Activated CD8-positive, alpha-beta T cell treated with anti-CD3 and anti-CD28 coated beads for 36 hours (primary cell): ENCODE measurements at regions not wholly inside any gene's neighbourhood (a gene's known extent, or its start where the extent isn't known, plus 50 kb on each side); places are given as distances from the start of the nearest gene placed in this dataset.

ENCODE experiments used
- ATAC-seq: fragments of 200-7000 bp; cut with Tn5 transposase; one replicate; pipeline ENCODE4 v1.10.0; 2021; ENCODE audit warnings: mild to moderate bottlenecking, moderate library complexity
- CTCF ChIA-PET: fragments of 350-600 bp; sonication (Branson Sonifier 250); formaldehyde crosslinking; loops from one replicate; lab custom pipeline; 2021; ENCODE audit warnings: antibody characterized with exemption; lab: Charles Lee
- POLR2A ChIA-PET: fragments of 350-600 bp; sonication (Branson Sonifier 250); formaldehyde crosslinking; loops from one replicate; lab custom pipeline; 2021; ENCODE audit warnings: antibody characterized with exemption; lab: Charles Lee
- DNase-seq: peaks from one replicate; pipeline ENCODE4 v3.0.0-alpha.2; 2020
- H3K27ac Mint-ChIP-seq: one replicate; pipeline ENCODE4 v1.8.0; 2021; ENCODE audit warnings: mild to moderate bottlenecking, mixed read lengths
- H3K27me3 Mint-ChIP-seq: one replicate; pipeline ENCODE4 v1.8.0; 2021; ENCODE audit warnings: mixed read lengths
- H3K36me3 Mint-ChIP-seq: one replicate; pipeline ENCODE4 v1.8.0; 2021; ENCODE audit warnings: low read depth, mixed read lengths
- H3K4me1 Mint-ChIP-seq: one replicate; pipeline ENCODE4 v1.8.0; 2021; ENCODE audit warnings: low read depth, mixed read lengths
- H3K4me3 Mint-ChIP-seq: one replicate; pipeline ENCODE4 v1.8.0; 2021; ENCODE audit warnings: mild to moderate bottlenecking, moderate library complexity, mixed read lengths
- H3K9me3 Mint-ChIP-seq: one replicate; pipeline ENCODE4 v1.8.0; 2021; ENCODE audit warnings: mixed read lengths
- CTCF ChIP-seq: fragments of 200-600 bp; IDR thresholded peaks from one replicate; pipeline ENCODE4 v1.8.0; 2022; ENCODE audit warnings: antibody characterized with exemption, mild to moderate bottlenecking
- intact Hi-C: fragments of 100-400 bp; cut with micrococcal nuclease; formaldehyde crosslinking; loops from one replicate; pipeline ENCODE4 v1.10.0; 2022

- CTCF ChIA-PET, result no interaction called here
- POLR2A ChIA-PET, result no interaction called here
Observed at GRCh38 chr16:49183911-49184310, 97.7 kb downstream of the CBLN1 start.

DNA sequence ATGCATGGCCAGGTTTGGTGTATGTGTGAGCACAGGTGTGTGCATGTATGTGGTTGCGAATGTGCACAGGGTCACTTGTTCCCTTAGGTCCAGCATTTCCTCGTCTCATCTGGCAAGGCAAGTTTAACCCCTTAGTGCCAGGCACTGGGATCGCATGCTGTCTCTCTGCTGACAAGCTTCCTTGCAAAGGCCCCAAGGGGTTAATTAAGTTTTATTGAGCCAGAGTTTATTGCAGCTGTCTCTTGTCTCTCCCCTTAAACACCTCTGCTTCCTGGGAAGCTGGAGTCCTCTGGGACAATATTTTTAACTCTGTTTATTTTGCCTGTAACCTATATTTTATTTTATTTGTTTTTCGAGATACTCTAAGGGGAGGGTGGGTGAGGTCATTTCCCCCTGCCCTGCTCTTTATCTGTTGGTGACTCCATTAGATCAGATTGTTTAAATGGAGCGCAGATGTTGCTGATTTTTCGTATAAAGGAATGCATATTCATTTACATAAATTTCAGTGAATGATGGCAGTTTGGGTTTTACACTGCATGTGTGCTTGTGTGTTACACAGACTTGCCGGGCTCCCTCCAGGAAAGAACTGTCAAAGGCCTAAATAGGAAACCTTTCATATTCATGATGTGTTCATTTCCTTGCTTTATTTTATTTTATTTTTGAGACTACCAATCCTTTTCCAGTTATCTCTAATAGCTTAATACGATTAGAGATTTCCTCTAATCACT is 99.7 kb downstream of the CBLN1 start:
- no peak for DNase-seq
- intact Hi-C loops, result no loop called here
- ChIA-PET POLR2A (interaction anchor here (0.6 kb wide), 1 partner anchor 30 kb away, joined by 3 read pairs; no protein-coding TSS in a partner anchor), CTCF (no interaction called here)
- no peaks in the 10 kb centered on the region for H3K4me1 Mint-ChIP-seq
- H3K36me3 Mint-ChIP-seq, result no peaks in the 10 kb centered on the region
- H3K27me3 Mint-ChIP-seq, result peaks cover 1% of the 10 kb centered on the region
- no peak for ATAC-seq
- peaks cover 2% of the 10 kb centered on the region for H3K9me3 Mint-ChIP-seq
- no peak overlapping the region for H3K27ac Mint-ChIP-seq
- no peak overlapping the region for H3K4me3 Mint-ChIP-seq
- no peak for TF ChIP-seq CTCF

More at GRCh38 chr16:49183911-49184310, 97.7 kb downstream of the CBLN1 start:
- TF ChIP-seq CTCF, result peak; percentile 28
- DNase-seq (peak; percentile 2), ATAC-seq (no peak)
- Mint-ChIP-seq H3K4me1 (no peaks in the 10 kb centered on the region), H3K36me3 (no peaks in the 10 kb centered on the region), H3K27ac (no peak overlapping the region), H3K9me3 (peaks cover 2% of the 10 kb centered on the region), H3K4me3 (no peak overlapping the region), H3K27me3 (peaks cover 1% of the 10 kb centered on the region)
- intact Hi-C loops, result no loop called here

GRCh38 chr16:49179714-49180330 is 101.8 kb downstream of the CBLN1 start:
- Mint-ChIP-seq H3K36me3 (no peaks in the 10 kb centered on the region), H3K27me3 (no peaks in the 10 kb centered on the region), H3K4me1 (no peaks in the 10 kb centered on the region), H3K27ac (no peak overlapping the region), H3K9me3 (peaks cover 2% of the 10 kb centered on the region), H3K4me3 (no peak overlapping the region)
- POLR2A ChIA-PET, result no interaction called here
- DNase-seq, result no peak
- no peak for TF ChIP-seq CTCF
- intact Hi-C loops, result no loop called here
- no peak for ATAC-seq
- CTCF ChIA-PET, result no interaction called here

- DNase-seq (no peak), ATAC-seq (no peak)
- H3K4me1 Mint-ChIP-seq, result no peaks in the 10 kb centered on the region
- H3K9me3 Mint-ChIP-seq, result peaks cover 2% of the 10 kb centered on the region
- CTCF ChIA-PET, result no interaction called here
- intact Hi-C loops, result no loop called here
- H3K27ac Mint-ChIP-seq, result no peak overlapping the region
- no peak overlapping the region for H3K4me3 Mint-ChIP-seq
- no peaks in the 10 kb centered on the region for H3K36me3 Mint-ChIP-seq
- no peak for TF ChIP-seq CTCF
- POLR2A ChIA-PET, result no interaction called here
- H3K27me3 Mint-ChIP-seq, result no peaks in the 10 kb centered on the region
Observed at GRCh38 chr16:49168126-49168525, 113.5 kb downstream of the CBLN1 start.

DNA sequence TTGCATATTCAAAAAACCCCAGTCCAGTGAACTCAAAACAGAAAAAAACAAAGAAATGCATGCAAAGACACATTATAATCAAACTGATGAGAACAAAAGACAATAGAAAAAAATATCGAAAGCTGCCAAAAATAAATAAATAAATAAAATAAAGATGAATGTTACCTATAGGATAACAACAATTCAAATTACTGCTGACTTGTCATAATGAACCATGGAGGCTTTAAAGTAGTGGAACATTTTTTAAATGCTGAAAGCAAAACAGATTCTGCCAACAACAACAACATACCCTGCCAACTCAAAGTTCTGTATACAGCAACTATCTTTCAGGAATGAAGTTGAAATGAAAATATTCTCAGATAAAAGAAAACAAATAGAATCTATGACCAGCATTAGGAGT is 116.6 kb downstream of the CBLN1 start:
- ChIA-PET CTCF (no interaction called here), POLR2A (no interaction called here)
- Mint-ChIP-seq H3K4me1 (no peaks in the 10 kb centered on the region), H3K27ac (no peak overlapping the region), H3K4me3 (no peak overlapping the region), H3K27me3 (no peaks in the 10 kb centered on the region), H3K9me3 (peaks cover 2% of the 10 kb centered on the region), H3K36me3 (no peaks in the 10 kb centered on the region)
- DNase-seq, result no peak
- no peak for TF ChIP-seq CTCF
- ATAC-seq, result no peak
- intact Hi-C loops, result no loop called here
